Natural killer cell (primary cell): ENCODE measurements at regions not wholly inside any gene's neighbourhood (a gene's known extent, or its start where the extent isn't known, plus 50 kb on each side); places are given as distances from the start of the nearest gene placed in this dataset.

Experiments used
- ATAC-seq, 3 donors: fragments of 150-1000 bp in 2 of 3; fragments of 200-7000 bp in 1 of 3; cut with Tn5 transposase; 1 replicate in 1 of 3; 2 replicates in 2 of 3; pipeline ENCODE4 v1.10.0; 2021; ENCODE audit warnings: mild to moderate bottlenecking in 2 of 3, moderate library complexity in 2 of 3
- DNase-seq, 2 donors: peaks; one replicate each; pipeline versions ENCODE4 v3.0.0 to v3.0.0-alpha.2; 2013 to 2021; ENCODE audit warnings: mixed read lengths in 1 of 2
- H3K27ac ChIP-seq: one replicate; pipeline ENCODE4 v1.5.1; 2013; ENCODE audit warnings: mild to moderate bottlenecking, low read length
- H3K27me3 ChIP-seq: one replicate; pipeline ENCODE4 v1.6.1; 2013; ENCODE audit warnings: low read length; ENCODE audit not compliant: control insufficient read depth, insufficient read depth
- H3K36me3 ChIP-seq: one replicate; pipeline ENCODE4 v1.6.1; 2013; ENCODE audit warnings: low read length; ENCODE audit not compliant: control insufficient read depth, insufficient read depth
- H3K4me1 ChIP-seq: one replicate; pipeline ENCODE4 v1.6.1; 2013; ENCODE audit warnings: low read length; ENCODE audit not compliant: control insufficient read depth, insufficient read depth
- H3K4me3 ChIP-seq: one replicate; pipeline ENCODE4 v1.5.1; 2013; ENCODE audit warnings: low read length
- H3K9me3 ChIP-seq: one replicate; pipeline ENCODE4 v1.6.1; 2013; ENCODE audit warnings: low read length; ENCODE audit not compliant: control insufficient read depth, insufficient read depth
- H3K27ac Mint-ChIP-seq, 2 donors: one replicate each; pipeline ENCODE4 v1.8.0; 2022; ENCODE audit warnings: mild to moderate bottlenecking in 2 of 2, mixed read lengths in 2 of 2, moderate library complexity in 1 of 2
- H3K27me3 Mint-ChIP-seq, 2 donors: one replicate each; pipeline ENCODE4 v1.8.0; 2022; ENCODE audit warnings: low read depth in 2 of 2, mixed read lengths in 2 of 2
- H3K36me3 Mint-ChIP-seq: one replicate; pipeline ENCODE4 v1.8.0; 2022; ENCODE audit warnings: mixed read lengths
- H3K4me1 Mint-ChIP-seq, 2 donors: one replicate each; pipeline ENCODE4 v1.8.0; 2022; ENCODE audit warnings: mixed read lengths in 2 of 2
- H3K4me3 Mint-ChIP-seq: one replicate; pipeline ENCODE4 v1.8.0; 2022; ENCODE audit warnings: mild to moderate bottlenecking, moderate library complexity, mixed read lengths
- H3K9me3 Mint-ChIP-seq, 2 donors: one replicate each; pipeline ENCODE4 v1.8.0; 2022; ENCODE audit warnings: mixed read lengths in 2 of 2
- CTCF ChIP-seq: fragments of 200-600 bp; IDR thresholded peaks from one replicate; pipeline ENCODE4 v1.8.0; 2022; ENCODE audit warnings: antibody characterized with exemption
- WGBS: methylation state at CpG from one replicate; pipeline ENCODE4 v1.1.7; 2013; ENCODE audit warnings: missing lambda C conversion rate; ENCODE audit not compliant: insufficient coverage; 5-methylcytosine and 5-hydroxymethylcytosine counted together
- intact Hi-C: fragments of 100-400 bp; cut with micrococcal nuclease; formaldehyde crosslinking; loops from one replicate; pipeline ENCODE4 v1.14.2; 2022

DNA sequence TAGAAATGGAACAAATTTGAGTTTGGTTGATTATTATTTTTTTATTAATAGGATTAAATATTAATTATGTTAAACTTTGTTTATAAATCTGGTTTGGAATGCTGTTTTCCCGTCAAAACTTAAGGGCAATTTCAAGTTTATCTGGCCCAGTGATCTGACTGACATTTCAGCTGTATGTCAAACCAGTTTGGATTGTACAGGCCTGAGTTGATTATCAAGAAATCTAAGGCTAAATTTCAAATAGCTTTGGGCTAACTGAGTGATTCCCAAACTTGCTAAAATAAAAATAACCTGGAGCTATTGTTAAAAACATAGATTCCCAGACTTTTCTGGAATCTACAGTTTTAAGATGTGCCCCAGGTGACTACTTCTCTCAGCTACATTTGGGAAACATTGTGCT, 65.9 kb upstream of the SPOPL start:
- DNase-seq (no peak), ATAC-seq (no peak)
- 87% methylated on average over 1 of the region's 1 CpG for WGBS
- H3K9me3 Mint-ChIP-seq, result peaks cover under 1 to 2% of the 10 kb centered on the region in 2 donors
- no peaks in the 10 kb centered on the region for H3K36me3 ChIP-seq
- no peaks in the 10 kb centered on the region for H3K4me1 Mint-ChIP-seq
- no peak for TF ChIP-seq CTCF
- intact Hi-C loops, result no loop called here
- no peaks in the 10 kb centered on the region for H3K9me3 ChIP-seq
- H3K27me3 Mint-ChIP-seq, result no peaks in the 10 kb centered on the region
- no peaks in the 10 kb centered on the region for H3K4me1 ChIP-seq
- H3K27me3 ChIP-seq, result no peaks in the 10 kb centered on the region
- H3K4me3 ChIP-seq, result no peak overlapping the region
- no peak overlapping the region for H3K27ac Mint-ChIP-seq
- no peak overlapping the region for H3K27ac ChIP-seq
- no peaks in the 10 kb centered on the region for H3K36me3 Mint-ChIP-seq
- H3K4me3 Mint-ChIP-seq, result no peak overlapping the region

DNA sequence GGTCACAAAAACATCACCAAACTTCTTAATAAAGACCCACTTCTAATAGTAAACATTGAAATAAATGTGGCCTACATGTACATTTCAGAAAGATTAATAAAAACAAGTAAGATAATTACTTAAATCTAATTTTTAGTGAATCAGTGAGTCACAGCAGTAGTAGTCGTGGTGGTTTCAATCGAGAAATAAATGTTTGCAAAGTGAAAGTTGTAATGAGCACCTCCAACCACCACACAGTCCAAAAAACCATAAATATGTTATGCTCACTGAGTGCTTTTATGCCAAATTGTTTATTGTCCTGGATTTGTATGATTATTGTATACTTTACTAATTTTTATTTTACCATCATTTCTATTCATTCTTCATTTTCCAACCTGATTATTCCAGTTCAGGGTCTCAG, 61.8 kb upstream of the SPOPL start:
- Histone ChIP-seq H3K27me3 (no peaks in the 10 kb centered on the region), H3K4me1 (no peaks in the 10 kb centered on the region), H3K36me3 (no peaks in the 10 kb centered on the region), H3K9me3 (no peaks in the 10 kb centered on the region), H3K4me3 (no peak overlapping the region), H3K27ac (no peak overlapping the region)
- Mint-ChIP-seq H3K36me3 (no peaks in the 10 kb centered on the region), H3K4me1 (no peaks in the 10 kb centered on the region), H3K4me3 (no peak overlapping the region), H3K27ac (no peak overlapping the region), H3K27me3 (no peaks in the 10 kb centered on the region), H3K9me3 (peaks cover 2 to 5% of the 10 kb centered on the region in 2 donors)
- no peak for DNase-seq
- ATAC-seq, result no peak
- no CpG with 5 or more reads among the region's 2 CpGs for WGBS
- intact Hi-C loops, result no loop called here
- TF ChIP-seq CTCF, result no peak

DNA sequence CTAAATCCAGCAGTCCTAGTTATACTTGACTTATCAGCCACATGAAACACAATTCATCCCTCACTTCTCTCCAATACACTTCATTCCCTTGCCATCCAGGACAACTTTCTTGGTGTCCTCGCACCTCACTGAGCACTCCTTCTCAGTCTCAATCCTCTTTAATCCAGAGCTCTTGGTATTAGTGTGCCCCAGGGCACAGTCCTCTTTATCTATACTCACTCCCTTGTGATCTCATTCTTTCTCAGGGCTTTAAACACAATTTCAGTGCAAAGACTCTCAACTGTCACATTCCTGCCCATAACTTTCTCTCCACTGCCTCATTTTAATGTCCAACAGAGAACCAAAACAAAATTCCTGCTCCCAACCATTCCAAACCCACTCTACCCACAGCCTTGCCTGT, 60.8 kb upstream of the SPOPL start:
- no peak overlapping the region for H3K27ac ChIP-seq
- no peaks in the 10 kb centered on the region for H3K9me3 ChIP-seq
- Mint-ChIP-seq H3K36me3 (no peaks in the 10 kb centered on the region), H3K27me3 (no peaks in the 10 kb centered on the region), H3K4me1 (no peaks in the 10 kb centered on the region), H3K4me3 (no peak overlapping the region), H3K9me3 (peaks cover 2 to 5% of the 10 kb centered on the region in 2 donors), H3K27ac (no peak overlapping the region)
- H3K27me3 ChIP-seq, result no peaks in the 10 kb centered on the region
- ATAC-seq (no peak), DNase-seq (no peak)
- intact Hi-C loops, result no loop called here
- no peak overlapping the region for H3K4me3 ChIP-seq
- no peak for TF ChIP-seq CTCF
- WGBS, result 89% methylated on average over 1 of the region's 1 CpG
- H3K36me3 ChIP-seq, result no peaks in the 10 kb centered on the region
- H3K4me1 ChIP-seq, result no peaks in the 10 kb centered on the region

DNA sequence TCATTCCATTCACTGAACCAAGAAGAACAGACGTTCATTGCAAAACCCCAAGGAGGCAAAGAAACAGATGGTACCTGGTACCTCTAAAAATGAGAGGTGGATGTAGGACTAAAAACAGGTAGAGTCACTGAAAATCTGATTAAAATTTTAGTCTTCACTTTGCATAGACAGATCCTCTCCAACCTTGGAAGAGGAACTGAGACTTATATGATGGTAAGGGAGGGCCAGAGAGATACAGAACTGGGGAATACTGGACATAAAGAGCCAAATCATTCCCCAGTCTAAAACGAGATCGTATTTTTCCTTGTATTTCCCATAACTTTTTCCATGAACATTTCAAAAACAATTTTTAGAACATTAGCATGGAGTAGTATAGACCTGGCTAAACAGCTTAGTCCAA, 59.7 kb upstream of the SPOPL start:
- Histone ChIP-seq H3K9me3 (no peaks in the 10 kb centered on the region), H3K4me1 (no peaks in the 10 kb centered on the region), H3K36me3 (no peaks in the 10 kb centered on the region), H3K4me3 (no peak overlapping the region), H3K27ac (no peak overlapping the region), H3K27me3 (no peaks in the 10 kb centered on the region)
- DNase-seq (no peak), ATAC-seq (no peak)
- H3K36me3 Mint-ChIP-seq, result no peaks in the 10 kb centered on the region
- no peak overlapping the region for H3K27ac Mint-ChIP-seq
- WGBS, result 94% methylated on average over 2 of the region's 3 CpGs
- H3K4me3 Mint-ChIP-seq, result no peak overlapping the region
- intact Hi-C loops, result no loop called here
- H3K4me1 Mint-ChIP-seq, result no peaks in the 10 kb centered on the region
- TF ChIP-seq CTCF, result no peak
- no peaks in the 10 kb centered on the region for H3K27me3 Mint-ChIP-seq
- H3K9me3 Mint-ChIP-seq, result peaks cover 0 to 6% of the 10 kb centered on the region in 2 donors
